IMR-90 (cell line): ENCODE measurements at regions not wholly inside any gene's neighbourhood (a gene's known extent, or its start where the extent isn't known, plus 50 kb on each side); places are given as distances from the start of the nearest gene placed in this dataset.

ENCODE experiments used
- ATAC-seq: fragments of 200-7000 bp; cut with Tn5 transposase; 2 replicates; pipeline ENCODE4 v1.9.1; 2020; ENCODE audit warnings: low read depth, mild to moderate bottlenecking, moderate library complexity
- BruUV-seq: library from RNA; stranded (reverse); fragments of 400-500 nt; replicated peaks from 2 replicates; lab custom pipeline; 2021; lab: Mats Ljungman, UMichigan
- CTCF ChIA-PET: fragments of 300-600 bp; formaldehyde crosslinking; extraction: SDS; loops from one replicate; lab custom pipeline; 2021; ENCODE audit warnings: antibody characterized with exemption; lab: Yijun Ruan, JAX
- POLR2A ChIA-PET: fragments of 300-600 bp; sonication (Branson Sonifier 250); formaldehyde crosslinking; loops from one replicate; lab custom pipeline; 2022; ENCODE audit warnings: antibody characterized with exemption; ENCODE audit not compliant: unreplicated experiment; lab: Charles Lee
- DNase-seq: peaks from one replicate; pipeline ENCODE4 v3.0.0; 2013
- H2AFZ ChIP-seq: replicated peaks from 2 replicates; pipeline ENCODE3; 2013; ENCODE audit warnings: low read length, mild to moderate bottlenecking; ENCODE audit not compliant: poor library complexity
- H2AK5ac ChIP-seq: 2 replicates; pipeline ENCODE4 v1.6.1; 2013; ENCODE audit warnings: low read depth, low read length, inconsistent platforms
- H2AK9ac ChIP-seq: replicated peaks from 2 replicates; pipeline ENCODE3; 2013; ENCODE audit warnings: mild to moderate bottlenecking, low read depth, low read length, moderate library complexity; ENCODE audit not compliant: poor library complexity
- H2BK120ac ChIP-seq: 2 replicates; pipeline ENCODE4 v1.6.1; 2013; ENCODE audit warnings: low read depth, low read length, inconsistent platforms
- H2BK15ac ChIP-seq: 3 replicates; pipeline ENCODE4 v1.6.1; 2013; ENCODE audit warnings: low read depth, low read length, inconsistent platforms
- H2BK20ac ChIP-seq: 2 replicates; pipeline ENCODE4 v1.6.1; 2013; ENCODE audit warnings: low read depth, mild to moderate bottlenecking, inconsistent platforms, low read length, moderate library complexity
- H2BK5ac ChIP-seq: 2 replicates; pipeline ENCODE4 v1.6.1; 2013; ENCODE audit warnings: mild to moderate bottlenecking, low read depth, low read length, inconsistent platforms; ENCODE audit not compliant: poor library complexity, severe bottlenecking
- H3K14ac ChIP-seq: replicated peaks from 2 replicates; pipeline ENCODE4 v1.6.1; 2013; ENCODE audit warnings: low read depth, low read length, inconsistent platforms
- H3K18ac ChIP-seq: 2 replicates; pipeline ENCODE4 v1.6.1; 2013; ENCODE audit warnings: low read depth, low read length, control low read depth
- H3K23ac ChIP-seq: 2 replicates; pipeline ENCODE4 v1.6.1; 2013; ENCODE audit warnings: low read depth, low read length, inconsistent platforms
- H3K27ac ChIP-seq: 2 replicates; pipeline ENCODE4 v1.5.1; 2013; ENCODE audit warnings: mild to moderate bottlenecking, control low read depth, low read length; ENCODE audit not compliant: insufficient read depth
- H3K27me3 ChIP-seq: 2 replicates; pipeline ENCODE4 v1.6.1; 2013; ENCODE audit warnings: low read length; ENCODE audit not compliant: control insufficient read depth, insufficient read depth
- H3K36me3 ChIP-seq: 2 replicates; pipeline ENCODE4 v1.6.1; 2013; ENCODE audit warnings: low read length, mixed read lengths; ENCODE audit not compliant: control insufficient read depth, insufficient read depth
- H3K4ac ChIP-seq: 2 replicates; pipeline ENCODE4 v1.6.1; 2013; ENCODE audit warnings: low read depth, low read length, inconsistent platforms
- H3K4me1 ChIP-seq: 2 replicates; pipeline ENCODE4 v1.6.1; 2013; ENCODE audit warnings: low read length, mixed read lengths; ENCODE audit not compliant: control insufficient read depth, insufficient read depth
- H3K4me2 ChIP-seq: 2 replicates; pipeline ENCODE4 v1.6.1; 2013; ENCODE audit warnings: low read depth, mild to moderate bottlenecking, control low read depth, low read length, moderate library complexity
- H3K4me3 ChIP-seq: 2 replicates; pipeline ENCODE4 v1.5.1; 2013; ENCODE audit warnings: low read depth, mild to moderate bottlenecking, control low read depth, low read length, moderate library complexity; ENCODE audit not compliant: insufficient read depth
- H3K56ac ChIP-seq: 2 replicates; pipeline ENCODE4 v1.6.1; 2013; ENCODE audit warnings: low read length, inconsistent platforms; ENCODE audit not compliant: insufficient read depth; ENCODE audit errors: extremely low read depth
- H3K79me1 ChIP-seq, 2 experiments: 2 replicates each; pipeline ENCODE4 v1.6.1; 2013; ENCODE audit warnings: low read length in 2 of 2, inconsistent platforms in 1 of 2, low read depth in 1 of 2
- H3K9ac ChIP-seq: 2 replicates; pipeline ENCODE4 v1.6.1; 2013; ENCODE audit warnings: low read depth, low read length, control low read depth
- H3K9me1 ChIP-seq: 2 replicates; pipeline ENCODE4 v1.6.1; 2013; ENCODE audit warnings: low read length, inconsistent platforms; ENCODE audit not compliant: insufficient read depth
- H3K9me3 ChIP-seq: 2 replicates; pipeline ENCODE4 v1.6.1; 2013; ENCODE audit warnings: low read length; ENCODE audit not compliant: control insufficient read depth, insufficient read depth
- H4K20me1 ChIP-seq: 2 replicates; pipeline ENCODE4 v1.6.1; 2013; ENCODE audit warnings: low read length, inconsistent platforms; ENCODE audit not compliant: insufficient read depth
- H4K5ac ChIP-seq: 2 replicates; pipeline ENCODE4 v1.6.1; 2013; ENCODE audit warnings: mild to moderate bottlenecking, low read depth, low read length, control low read depth
- H4K8ac ChIP-seq, 2 experiments: 2 replicates each; pipeline ENCODE4 v1.6.1; 2013; ENCODE audit warnings: low read depth in 2 of 2, low read length in 2 of 2, control low read depth in 1 of 2, inconsistent platforms in 1 of 2
- H4K91ac ChIP-seq: 2 replicates; pipeline ENCODE4 v1.6.1; 2013; ENCODE audit warnings: low read depth, low read length, inconsistent platforms; ENCODE audit not compliant: insufficient read depth
- BHLHE40 ChIP-seq: fragments of 150-350 bp; IDR thresholded peaks from 2 replicates; pipeline ENCODE4 v1.6.1; 2016; ENCODE audit warnings: mild to moderate bottlenecking, low read depth, low read length
- CEBPB ChIP-seq: IDR thresholded peaks from 2 replicates; pipeline ENCODE4 v1.6.1; 2012; ENCODE audit warnings: low read depth, low read length, improper control_type of control experiment
- CTCF ChIP-seq: conservative IDR thresholded peaks from 2 replicates; pipeline ENCODE4 v1.5.1; 2012; ENCODE audit warnings: mild to moderate bottlenecking, low read depth, low read length, improper control_type of control experiment
- FOS ChIP-seq: fragments of 150-350 bp; IDR thresholded peaks from 2 replicates; pipeline ENCODE4 v1.6.1; 2016; ENCODE audit warnings: low read depth, low read length
- MAZ ChIP-seq: IDR thresholded peaks from 2 replicates; pipeline ENCODE4 v1.6.1; 2012; ENCODE audit warnings: low read depth, mild to moderate bottlenecking, low read length, improper control_type of control experiment, moderate library complexity, borderline replicate concordance
- MXI1 ChIP-seq: IDR thresholded peaks from 2 replicates; pipeline ENCODE4 v1.6.1; 2012; ENCODE audit warnings: low read depth, mild to moderate bottlenecking, low read length, moderate library complexity, borderline replicate concordance
- NFE2L2 ChIP-seq: fragments of 150-350 bp; IDR thresholded peaks from 2 replicates; pipeline ENCODE4 v1.6.1; 2016; ENCODE audit warnings: low read depth, mild to moderate bottlenecking, low read length
- POLR2A ChIP-seq: IDR thresholded peaks from 2 replicates; pipeline ENCODE4 v1.6.1; 2012; ENCODE audit warnings: mild to moderate bottlenecking, low read depth, low read length
- RAD21 ChIP-seq: IDR thresholded peaks from 2 replicates; pipeline ENCODE4 v1.6.1; 2012; ENCODE audit warnings: low read length, improper control_type of control experiment
- RCOR1 ChIP-seq: IDR thresholded peaks from 2 replicates; pipeline ENCODE4 v1.6.1; 2012; ENCODE audit warnings: mild to moderate bottlenecking, low read length, improper control_type of control experiment; ENCODE audit not compliant: insufficient replicate concordance
- RFX5 ChIP-seq: IDR thresholded peaks from 2 replicates; pipeline ENCODE4 v1.8.0; 2012; ENCODE audit warnings: low read depth, mild to moderate bottlenecking, low read length, moderate library complexity
- SMC3 ChIP-seq: fragments of 150-350 bp; IDR thresholded peaks from 2 replicates; pipeline ENCODE4 v1.6.1; 2016; ENCODE audit warnings: low read depth, mild to moderate bottlenecking, antibody characterized with exemption, low read length, moderate library complexity
- WGBS, 2 experiments: methylation state at CpG; one replicate each; pipeline versions ENCODE4 v1.1.5 to v1.1.7; 2013; ENCODE audit warnings: missing lambda C conversion rate in 2 of 2; ENCODE audit not compliant: insufficient read length in 1 of 2; ENCODE audit errors: extremely low coverage in 2 of 2; 5-methylcytosine and 5-hydroxymethylcytosine counted together
- dilution Hi-C: fragments of 300-500 bp; cut with HindIII; formaldehyde crosslinking; loops from one replicate; pipeline ENCODE4 v1.14.3; 2018; ENCODE audit warnings: low sequenced_read_pairs; ENCODE audit not compliant: unreplicated experiment
- in situ Hi-C: fragments of 300-500 bp; cut with MboI; formaldehyde crosslinking; loops from 3 replicates; pipeline ENCODE4 v1.14.3; 2019; ENCODE audit warnings: low sequenced_read_pairs, inconsistent platforms, mixed read lengths
- intact Hi-C: fragments of 100-400 bp; cut with micrococcal nuclease; formaldehyde crosslinking; loops from 2 replicates; pipeline ENCODE4 v1.10.0; 2022
- TF ChIP-seq, protein P1 (sequence below): fragments of 150-350 bp; IDR thresholded peaks from 2 replicates; pipeline ENCODE4 v1.6.1; 2016; ENCODE audit warnings: low read depth, mild to moderate bottlenecking, low read length, moderate library complexity, borderline replicate concordance
- TF ChIP-seq, protein P2 (sequence below): fragments of 150-350 bp; IDR thresholded peaks from 2 replicates; pipeline ENCODE4 v1.6.1; 2017; ENCODE audit warnings: mild to moderate bottlenecking, antibody characterized with exemption, low read length, low read depth

- ATAC-seq (no peak), DNase-seq (no peak)
- no peak overlapping the region for H4K8ac ChIP-seq
- no peaks in the 10 kb centered on the region for H3K36me3 ChIP-seq
- POLR2A ChIA-PET = no interaction called here
- H4K20me1 ChIP-seq = no peaks in the 10 kb centered on the region
- H2AK9ac ChIP-seq = no peak overlapping the region
- H4K91ac ChIP-seq = no peak overlapping the region
- no peaks in the 10 kb centered on the region for H3K9me1 ChIP-seq
- H3K14ac ChIP-seq = no peak overlapping the region
- H3K9me3 ChIP-seq = peaks cover 5% of the 10 kb centered on the region
- H3K79me1 ChIP-seq = no peaks in the 10 kb centered on the region
- no peak overlapping the region for H2AFZ ChIP-seq
- intact Hi-C loops (loop anchor here (5.0 kb wide), 2 partner anchors 556 to 1004 kb away; no protein-coding TSS in a partner anchor), dilution Hi-C loops (no loop called here), in situ Hi-C loops (loop anchor here (25.0 kb wide), 1 partner anchor 1019 kb away; no protein-coding TSS in a partner anchor)
- H2BK20ac ChIP-seq = no peak overlapping the region
- CTCF ChIA-PET = no interaction called here
- H3K18ac ChIP-seq = no peak overlapping the region
- no peak overlapping the region for H4K5ac ChIP-seq
- no peak overlapping the region for H2BK5ac ChIP-seq
- no peak overlapping the region for H3K23ac ChIP-seq
- H3K9ac ChIP-seq = no peak overlapping the region
- H3K27me3 ChIP-seq = no peaks in the 10 kb centered on the region
- no TSS peak for BruUV-seq
- no peaks in the 10 kb centered on the region for H3K4me1 ChIP-seq
- no peak overlapping the region for H3K27ac ChIP-seq
- H3K4ac ChIP-seq = no peak overlapping the region
- no peak overlapping the region for H3K4me2 ChIP-seq
- H2BK120ac ChIP-seq = no peak overlapping the region
- no peak for TF ChIP-seq MXI1
- no peak for TF ChIP-seq FOS
- TF ChIP-seq RAD21 = no peak
- no peak for TF ChIP-seq CTCF
- no peak for TF ChIP-seq RCOR1
- TF ChIP-seq MAZ = no peak
- TF ChIP-seq, protein P1, sequence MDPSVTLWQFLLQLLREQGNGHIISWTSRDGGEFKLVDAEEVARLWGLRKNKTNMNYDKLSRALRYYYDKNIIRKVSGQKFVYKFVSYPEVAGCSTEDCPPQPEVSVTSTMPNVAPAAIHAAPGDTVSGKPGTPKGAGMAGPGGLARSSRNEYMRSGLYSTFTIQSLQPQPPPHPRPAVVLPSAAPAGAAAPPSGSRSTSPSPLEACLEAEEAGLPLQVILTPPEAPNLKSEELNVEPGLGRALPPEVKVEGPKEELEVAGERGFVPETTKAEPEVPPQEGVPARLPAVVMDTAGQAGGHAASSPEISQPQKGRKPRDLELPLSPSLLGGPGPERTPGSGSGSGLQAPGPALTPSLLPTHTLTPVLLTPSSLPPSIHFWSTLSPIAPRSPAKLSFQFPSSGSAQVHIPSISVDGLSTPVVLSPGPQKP = no peak
- TF ChIP-seq, protein P2, sequence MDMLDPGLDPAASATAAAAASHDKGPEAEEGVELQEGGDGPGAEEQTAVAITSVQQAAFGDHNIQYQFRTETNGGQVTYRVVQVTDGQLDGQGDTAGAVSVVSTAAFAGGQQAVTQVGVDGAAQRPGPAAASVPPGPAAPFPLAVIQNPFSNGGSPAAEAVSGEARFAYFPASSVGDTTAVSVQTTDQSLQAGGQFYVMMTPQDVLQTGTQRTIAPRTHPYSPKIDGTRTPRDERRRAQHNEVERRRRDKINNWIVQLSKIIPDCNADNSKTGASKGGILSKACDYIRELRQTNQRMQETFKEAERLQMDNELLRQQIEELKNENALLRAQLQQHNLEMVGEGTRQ = no peak
- TF ChIP-seq RFX5 = no peak
- TF ChIP-seq CEBPB = no peak
- TF ChIP-seq BHLHE40 = no peak
- no peak for TF ChIP-seq SMC3
- TF ChIP-seq NFE2L2 = no peak
- no peak for TF ChIP-seq POLR2A
- H3K4me3 ChIP-seq = no peak overlapping the region
- H2BK15ac ChIP-seq = no peak overlapping the region
- H3K56ac ChIP-seq = no peak overlapping the region
- H2AK5ac ChIP-seq = no peak overlapping the region
- WGBS, 2 experiments = no CpG with 5 or more reads among the region's 2 CpGs
Observed at GRCh38 chr18:51668607-51669006, 471.1 kb upstream of the MEX3C start.
